Coronary artery (tissue), 2 donors: ENCODE measurements at regions not wholly inside any gene's neighbourhood (a gene's known extent, or its start where the extent isn't known, plus 50 kb on each side); places are given as distances from the start of the nearest gene placed in this dataset.

ENCODE experiments used
- DNase-seq: peaks from one replicate; pipeline ENCODE4 v3.0.0-alpha.2; 2017; ENCODE audit warnings: low spot score
- H3K27ac ChIP-seq, 2 donors: fragments of 200-600 bp; sonication (generic); one replicate each; pipeline ENCODE4 v1.5.1; 2016 to 2019
- H3K4me3 ChIP-seq: fragments of 200-600 bp; sonication (generic); 2 replicates; pipeline ENCODE4 v1.5.1; 2016; ENCODE audit warnings: mild to moderate bottlenecking, moderate library complexity
- TF ChIP-seq, protein P1 (sequence below): fragments of 200-600 bp; sonication (generic); IDR thresholded peaks from one replicate; pipeline ENCODE4 v1.5.1; 2019; ENCODE audit warnings: antibody characterized with exemption

DNA sequence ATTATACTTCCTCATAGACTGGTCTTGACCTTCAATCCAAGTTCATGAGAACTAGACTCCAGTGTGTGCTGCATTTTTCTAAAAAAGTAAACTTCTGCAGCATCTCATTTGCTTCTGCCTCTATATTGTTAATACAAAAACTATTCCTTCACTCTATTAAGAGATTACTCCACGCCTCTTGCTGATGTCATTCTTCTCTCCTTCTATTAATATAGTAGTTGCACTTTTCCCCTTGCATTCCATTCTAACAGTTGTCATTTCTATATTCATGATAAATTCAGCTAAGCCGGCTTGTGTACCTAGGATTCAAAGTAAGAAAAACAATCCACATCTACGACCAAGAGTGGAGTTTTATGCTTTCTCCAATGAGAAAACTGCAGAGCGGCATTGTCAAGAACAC is 480.4 kb upstream of the NOVA1 start:
- TF ChIP-seq, protein P1, sequence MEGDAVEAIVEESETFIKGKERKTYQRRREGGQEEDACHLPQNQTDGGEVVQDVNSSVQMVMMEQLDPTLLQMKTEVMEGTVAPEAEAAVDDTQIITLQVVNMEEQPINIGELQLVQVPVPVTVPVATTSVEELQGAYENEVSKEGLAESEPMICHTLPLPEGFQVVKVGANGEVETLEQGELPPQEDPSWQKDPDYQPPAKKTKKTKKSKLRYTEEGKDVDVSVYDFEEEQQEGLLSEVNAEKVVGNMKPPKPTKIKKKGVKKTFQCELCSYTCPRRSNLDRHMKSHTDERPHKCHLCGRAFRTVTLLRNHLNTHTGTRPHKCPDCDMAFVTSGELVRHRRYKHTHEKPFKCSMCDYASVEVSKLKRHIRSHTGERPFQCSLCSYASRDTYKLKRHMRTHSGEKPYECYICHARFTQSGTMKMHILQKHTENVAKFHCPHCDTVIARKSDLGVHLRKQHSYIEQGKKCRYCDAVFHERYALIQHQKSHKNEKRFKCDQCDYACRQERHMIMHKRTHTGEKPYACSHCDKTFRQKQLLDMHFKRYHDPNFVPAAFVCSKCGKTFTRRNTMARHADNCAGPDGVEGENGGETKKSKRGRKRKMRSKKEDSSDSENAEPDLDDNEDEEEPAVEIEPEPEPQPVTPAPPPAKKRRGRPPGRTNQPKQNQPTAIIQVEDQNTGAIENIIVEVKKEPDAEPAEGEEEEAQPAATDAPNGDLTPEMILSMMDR = no peak
- DNase-seq = no peak
- Histone ChIP-seq H3K4me3 (no peak overlapping the region), H3K27ac (no peak overlapping the region)

DNA sequence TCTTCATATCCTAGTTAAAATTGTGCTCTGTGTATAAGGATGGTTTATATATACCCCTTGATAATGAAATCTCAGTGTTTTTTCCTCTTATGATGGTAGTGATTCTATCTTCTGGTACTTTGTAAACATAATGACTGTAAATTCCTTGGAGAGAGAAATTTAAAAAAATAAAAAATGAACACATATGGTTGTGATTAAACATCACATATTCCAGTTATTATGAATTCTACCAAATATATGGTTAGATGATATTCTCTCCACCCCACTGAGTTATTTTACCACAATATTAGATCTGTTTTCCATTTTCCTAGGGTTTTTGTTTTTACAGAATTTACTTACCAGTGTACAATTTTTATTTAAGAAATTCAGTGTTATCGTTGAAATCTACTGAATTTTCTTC is 481.9 kb upstream of the NOVA1 start:
- Histone ChIP-seq H3K27ac (no peak overlapping the region), H3K4me3 (no peak overlapping the region)
- DNase-seq = no peak
- TF ChIP-seq, protein P1 = no peak

- no peak for DNase-seq
- H3K4me3 ChIP-seq = no peak overlapping the region
- TF ChIP-seq, protein P1 = no peak
- H3K27ac ChIP-seq = no peak overlapping the region
Observed at GRCh38 chr14:27085500-27085899, 487.7 kb upstream of the NOVA1 start.

- DNase-seq = no peak
- no peak overlapping the region for H3K4me3 ChIP-seq
- no peak overlapping the region for H3K27ac ChIP-seq
- TF ChIP-seq, protein P1 = no peak
Observed at GRCh38 chr14:27090716-27091115, 492.9 kb upstream of the NOVA1 start.

DNA sequence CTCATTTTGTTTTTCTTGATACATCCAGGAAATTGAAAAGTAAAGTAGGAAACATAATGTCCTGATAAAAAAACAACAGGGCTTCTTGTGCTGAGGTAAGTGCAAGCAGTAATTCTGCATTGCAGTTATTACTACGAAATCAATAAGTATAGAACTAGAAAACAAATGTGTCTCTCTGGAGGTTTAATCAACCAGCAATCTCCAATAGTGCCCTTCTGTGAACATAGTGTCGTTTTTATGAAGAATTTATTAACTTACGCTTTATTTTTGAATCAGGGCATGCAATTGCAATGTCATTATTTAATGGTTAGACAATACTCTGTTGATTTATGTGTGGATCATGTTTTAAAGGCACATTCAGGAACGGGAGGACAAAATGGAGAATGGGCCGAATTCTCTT is 494.1 kb upstream of the NOVA1 start:
- no peak overlapping the region for H3K27ac ChIP-seq
- DNase-seq = no peak
- no peak overlapping the region for H3K4me3 ChIP-seq
- TF ChIP-seq, protein P1 = no peak

DNA sequence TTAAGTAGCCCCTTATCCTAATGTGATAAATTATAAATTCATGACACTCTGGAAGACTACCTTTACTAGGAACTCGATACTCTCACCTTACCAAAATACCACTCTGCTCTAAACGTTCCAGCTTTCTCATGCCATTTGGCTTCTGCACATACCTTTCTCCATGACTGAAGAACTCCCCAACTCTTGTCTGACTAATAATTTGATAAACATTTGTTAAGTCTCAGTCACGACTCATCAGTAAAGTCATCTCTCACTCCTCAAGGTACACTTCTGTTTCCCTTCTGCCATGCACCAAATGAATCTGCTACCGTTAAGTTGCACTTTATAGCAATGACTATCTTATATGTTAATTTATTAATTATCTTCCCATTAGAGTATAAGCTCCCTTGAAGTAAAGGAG is 498.3 kb upstream of the NOVA1 start:
- DNase-seq = no peak
- Histone ChIP-seq H3K27ac (no peak overlapping the region), H3K4me3 (no peak overlapping the region)
- TF ChIP-seq, protein P1 = no peak

- Histone ChIP-seq H3K4me3 (no peak overlapping the region), H3K27ac (no peak overlapping the region)
- DNase-seq = no peak
- TF ChIP-seq, protein P1 = no peak
Observed at GRCh38 chr14:27098451-27098850, 500.6 kb upstream of the NOVA1 start.
